ENCODE measurements at regions not wholly inside any gene's neighbourhood (a gene's known extent, or its start where the extent isn't known, plus 50 kb on each side); places are given as distances from the start of the nearest gene placed in this dataset.

DNA sequence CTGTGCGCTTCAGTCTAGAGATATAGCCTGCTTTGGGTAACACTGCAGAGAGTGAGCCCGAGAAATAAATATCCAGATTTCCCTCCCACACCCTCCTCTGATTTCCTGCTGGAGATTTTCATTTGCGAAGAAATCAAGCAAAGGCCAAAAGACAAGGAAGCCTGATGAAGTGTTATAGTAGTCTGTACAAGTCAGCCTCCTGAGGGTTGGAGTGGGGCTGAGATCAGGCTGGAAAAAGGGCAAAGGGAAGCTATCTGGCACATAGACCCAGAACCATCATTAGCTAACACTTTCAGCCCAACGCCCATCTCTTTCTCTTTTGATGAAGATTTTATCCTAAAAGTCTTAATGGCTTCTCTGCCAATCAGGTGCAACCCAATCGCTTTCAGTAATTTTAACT is 154.6 kb upstream of the SLC44A1 start:
- Histone ChIP-seq H3K4me3 (ENCODE audit: low read depth, low read length) (no peak overlapping the region), H3K27ac (ENCODE audit: low read depth, low read length) (no peak overlapping the region), H3K9ac (ENCODE audit: low read length) (no peak overlapping the region), H3K36me3 (ENCODE audit: control insufficient read depth in 1 of 2, insufficient read depth in 2 of 2, low read length in 2 of 2) (no peaks in the 10 kb centered on the region), H2AK5ac (ENCODE audit: low read length) (no peak overlapping the region), H2BK120ac (ENCODE audit: insufficient read depth, low read length, poor library complexity) (no peak overlapping the region), H3K23ac (ENCODE audit: low read length) (no peak overlapping the region), H4K12ac (ENCODE audit: low read depth, low read length) (no peak overlapping the region), H4K8ac (ENCODE audit: low read depth, low read length) (no peak overlapping the region), H3K79me2 (ENCODE audit: control insufficient read depth, insufficient read depth, low read length, poor library complexity) (peaks cover 2% of the 10 kb centered on the region), H2AFZ (ENCODE audit: insufficient read depth, low read length, poor library complexity) (no peak overlapping the region), H4K91ac (ENCODE audit: low read depth, low read length) (no peak overlapping the region), H2BK12ac (ENCODE audit: low read length) (no peak overlapping the region), H3K4me2 (ENCODE audit: low read length) (no peak overlapping the region), H3K79me1 (ENCODE audit: low read length) (no peaks in the 10 kb centered on the region), H3K18ac (ENCODE audit: low read length) (no peak overlapping the region), H3K4me1 (ENCODE audit: control insufficient read depth in 1 of 2, insufficient read depth in 2 of 2, low read length in 2 of 2) (no peaks in the 10 kb centered on the region), H3K4ac (ENCODE audit: low read depth, low read length) (no peak overlapping the region), H2BK5ac (ENCODE audit: low read depth, low read length, poor library complexity) (no peak overlapping the region), H3K27me3 (ENCODE audit: insufficient read depth, low read length) (no peaks in the 10 kb centered on the region), H3K9me3 (ENCODE audit: insufficient read depth, low read depth, low read length) (no peaks in the 10 kb centered on the region), H3K14ac (ENCODE audit: low read length) (no peak overlapping the region)
- WGBS (ENCODE audit: extremely low coverage, insufficient coverage, insufficient read length): no CpG with 5 or more reads among the region's 5 CpGs
- DNase-seq: no peak

DNA sequence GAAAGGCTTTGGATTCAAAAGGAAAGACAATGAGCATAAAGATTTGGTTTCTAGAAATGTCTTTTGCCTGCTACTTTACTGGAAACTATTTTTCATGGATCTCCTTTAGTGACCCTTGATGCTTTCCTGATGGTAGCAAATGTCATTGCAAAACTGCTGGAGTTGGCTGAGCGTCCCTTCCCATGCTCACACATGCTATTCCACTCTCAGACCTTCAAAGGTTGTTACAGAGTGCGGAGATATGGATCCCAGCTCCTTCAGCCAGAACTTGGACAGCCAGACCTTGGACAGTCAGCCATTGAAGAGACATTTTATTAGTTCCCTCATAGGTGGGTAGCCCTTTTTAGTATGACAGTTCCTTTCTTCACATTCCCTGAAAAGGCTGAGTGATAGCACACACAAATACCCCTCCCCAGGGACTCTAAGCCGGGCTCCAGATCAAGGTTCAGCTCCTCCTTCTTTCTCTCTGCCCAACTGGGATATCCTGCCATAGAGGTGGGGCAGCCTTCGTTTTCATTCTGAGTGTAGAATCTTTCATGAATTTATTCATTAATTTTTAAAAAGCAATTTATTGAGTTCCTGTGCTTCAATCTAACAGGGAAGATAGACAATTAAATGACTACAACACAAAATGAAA is 153.3 kb upstream of the SLC44A1 start:
- Histone ChIP-seq H4K12ac (ENCODE audit: low read depth, low read length) (no peak overlapping the region), H3K79me1 (ENCODE audit: low read length) (no peaks in the 10 kb centered on the region), H3K4me2 (ENCODE audit: low read length) (no peak overlapping the region), H3K79me2 (ENCODE audit: control insufficient read depth, insufficient read depth, low read length, poor library complexity) (peaks cover 2% of the 10 kb centered on the region), H4K8ac (ENCODE audit: low read depth, low read length) (no peak overlapping the region), H3K36me3 (ENCODE audit: control insufficient read depth in 1 of 2, insufficient read depth in 2 of 2, low read length in 2 of 2) (no peaks in the 10 kb centered on the region), H2BK5ac (ENCODE audit: low read depth, low read length, poor library complexity) (no peak overlapping the region), H3K27me3 (ENCODE audit: insufficient read depth, low read length) (no peaks in the 10 kb centered on the region), H2AFZ (ENCODE audit: insufficient read depth, low read length, poor library complexity) (no peak overlapping the region), H3K23ac (ENCODE audit: low read length) (no peak overlapping the region), H3K9me3 (ENCODE audit: insufficient read depth, low read depth, low read length) (no peaks in the 10 kb centered on the region), H3K9ac (ENCODE audit: low read length) (no peak overlapping the region), H2AK5ac (ENCODE audit: low read length) (no peak overlapping the region), H2BK120ac (ENCODE audit: insufficient read depth, low read length, poor library complexity) (no peak overlapping the region), H3K14ac (ENCODE audit: low read length) (no peak overlapping the region), H3K18ac (ENCODE audit: low read length) (no peak overlapping the region), H3K4ac (ENCODE audit: low read depth, low read length) (no peak overlapping the region), H3K27ac (ENCODE audit: low read depth, low read length) (no peak overlapping the region), H3K4me3 (ENCODE audit: low read depth, low read length) (no peak overlapping the region), H3K4me1 (ENCODE audit: control insufficient read depth in 1 of 2, insufficient read depth in 2 of 2, low read length in 2 of 2) (no peaks in the 10 kb centered on the region), H2BK12ac (ENCODE audit: low read length) (no peak overlapping the region), H4K91ac (ENCODE audit: low read depth, low read length) (no peak overlapping the region)
- no CpG with 5 or more reads among the region's 4 CpGs for WGBS (ENCODE audit: extremely low coverage, insufficient coverage, insufficient read length)
- DNase-seq: no peak

DNA sequence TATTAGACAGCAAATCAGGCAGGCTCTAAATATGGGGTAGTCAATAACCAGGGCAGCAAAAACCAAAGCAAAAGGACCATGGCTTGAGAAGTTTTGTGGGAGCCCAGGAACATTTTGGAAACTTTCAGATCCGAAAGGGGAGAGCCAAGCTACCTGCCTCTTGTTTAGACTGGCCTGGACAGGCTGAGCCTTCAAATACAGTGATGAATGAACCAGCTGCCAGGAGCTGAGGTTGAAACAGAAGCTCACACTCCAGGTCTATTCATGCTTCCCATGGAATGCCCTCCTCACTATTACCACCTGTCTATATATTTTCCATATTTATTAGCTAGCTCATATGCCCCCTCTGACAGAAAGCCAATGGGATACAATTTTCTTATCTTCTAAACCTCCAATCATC is 150.8 kb upstream of the SLC44A1 start:
- Histone ChIP-seq H3K18ac (ENCODE audit: low read length) (no peak overlapping the region), H3K27me3 (ENCODE audit: insufficient read depth, low read length) (no peaks in the 10 kb centered on the region), H3K79me1 (ENCODE audit: low read length) (no peaks in the 10 kb centered on the region), H3K4me2 (ENCODE audit: low read length) (no peak overlapping the region), H2BK5ac (ENCODE audit: low read depth, low read length, poor library complexity) (no peak overlapping the region), H3K4me1 (ENCODE audit: control insufficient read depth in 1 of 2, insufficient read depth in 2 of 2, low read length in 2 of 2) (no peaks in the 10 kb centered on the region), H3K9me3 (ENCODE audit: insufficient read depth, low read depth, low read length) (no peaks in the 10 kb centered on the region), H3K27ac (ENCODE audit: low read depth, low read length) (no peak overlapping the region), H4K91ac (ENCODE audit: low read depth, low read length) (no peak overlapping the region), H3K14ac (ENCODE audit: low read length) (no peak overlapping the region), H2AK5ac (ENCODE audit: low read length) (no peak overlapping the region), H2BK120ac (ENCODE audit: insufficient read depth, low read length, poor library complexity) (no peak overlapping the region), H3K23ac (ENCODE audit: low read length) (no peak overlapping the region), H3K79me2 (ENCODE audit: control insufficient read depth, insufficient read depth, low read length, poor library complexity) (peaks cover 2% of the 10 kb centered on the region), H2AFZ (ENCODE audit: insufficient read depth, low read length, poor library complexity) (no peak overlapping the region), H3K36me3 (ENCODE audit: control insufficient read depth in 1 of 2, insufficient read depth in 2 of 2, low read length in 2 of 2) (no peaks in the 10 kb centered on the region), H3K9ac (ENCODE audit: low read length) (no peak overlapping the region), H2BK12ac (ENCODE audit: low read length) (no peak overlapping the region), H4K12ac (ENCODE audit: low read depth, low read length) (no peak overlapping the region), H4K8ac (ENCODE audit: low read depth, low read length) (no peak overlapping the region), H3K4ac (ENCODE audit: low read depth, low read length) (no peak overlapping the region), H3K4me3 (ENCODE audit: low read depth, low read length) (no peak overlapping the region)
- no CpG with 5 or more reads among the region's 1 CpG for WGBS (ENCODE audit: extremely low coverage, insufficient coverage, insufficient read length)
- no peak for DNase-seq

GRCh38 chr9:105098370-105098769 is 146.1 kb upstream of the SLC44A1 start:
- H2BK120ac ChIP-seq (ENCODE audit: insufficient read depth, low read length, poor library complexity): no peak overlapping the region
- H3K4me2 ChIP-seq (ENCODE audit: low read length): no peak overlapping the region
- H2BK5ac ChIP-seq (ENCODE audit: low read depth, low read length, poor library complexity): no peak overlapping the region
- no peak overlapping the region for H4K12ac ChIP-seq (ENCODE audit: low read depth, low read length)
- no peaks in the 10 kb centered on the region for H3K9me3 ChIP-seq (ENCODE audit: insufficient read depth, low read depth, low read length)
- H3K18ac ChIP-seq (ENCODE audit: low read length): no peak overlapping the region
- H2AFZ ChIP-seq (ENCODE audit: insufficient read depth, low read length, poor library complexity): no peak overlapping the region
- H3K79me1 ChIP-seq (ENCODE audit: low read length): no peaks in the 10 kb centered on the region
- H3K27me3 ChIP-seq (ENCODE audit: insufficient read depth, low read length): no peaks in the 10 kb centered on the region
- H3K14ac ChIP-seq (ENCODE audit: low read length): no peak overlapping the region
- no peak overlapping the region for H3K4me3 ChIP-seq (ENCODE audit: low read depth, low read length)
- no peaks in the 10 kb centered on the region for H3K4me1 ChIP-seq (ENCODE audit: control insufficient read depth in 1 of 2, insufficient read depth in 2 of 2, low read length in 2 of 2)
- H4K8ac ChIP-seq (ENCODE audit: low read depth, low read length): no peak overlapping the region
- DNase-seq: no peak
- H3K27ac ChIP-seq (ENCODE audit: low read depth, low read length): no peak overlapping the region
- WGBS (ENCODE audit: extremely low coverage, insufficient coverage, insufficient read length): no CpG with 5 or more reads among the region's 2 CpGs
- H2AK5ac ChIP-seq (ENCODE audit: low read length): no peak overlapping the region
- H3K79me2 ChIP-seq (ENCODE audit: control insufficient read depth, insufficient read depth, low read length, poor library complexity): no peaks in the 10 kb centered on the region
- H3K23ac ChIP-seq (ENCODE audit: low read length): no peak overlapping the region
- no peak overlapping the region for H2BK12ac ChIP-seq (ENCODE audit: low read length)
- H3K9ac ChIP-seq (ENCODE audit: low read length): no peak overlapping the region
- no peak overlapping the region for H3K4ac ChIP-seq (ENCODE audit: low read depth, low read length)
- no peaks in the 10 kb centered on the region for H3K36me3 ChIP-seq (ENCODE audit: control insufficient read depth in 1 of 2, insufficient read depth in 2 of 2, low read length in 2 of 2)
- H4K91ac ChIP-seq (ENCODE audit: low read depth, low read length): no peak overlapping the region
